GM23338 (cell line): ENCODE measurements at regions not wholly inside any gene's neighbourhood (a gene's known extent, or its start where the extent isn't known, plus 50 kb on each side); places are given as distances from the start of the nearest gene placed in this dataset.

Experiments used
- ATAC-seq: fragments of 200-7000 bp; cut with Tn5 transposase; 3 replicates; pipeline ENCODE4 v1.9.1; 2020
- DNase-seq: peaks from one replicate; pipeline ENCODE4 v3.0.0-alpha.2; 2015; ENCODE audit warnings: low spot score
- H2AFZ ChIP-seq: fragments of 200-600 bp; sonication (generic); 2 replicates; pipeline ENCODE4 v1.8.0; 2016; ENCODE audit warnings: antibody characterized with exemption, mild to moderate bottlenecking, moderate library complexity
- H3F3A ChIP-seq: fragments of 200-600 bp; sonication (generic); replicated peaks from 2 replicates; pipeline ENCODE4 v1.8.0; 2017; ENCODE audit warnings: antibody characterized with exemption, mixed run types, low read depth
- H3K27ac ChIP-seq: fragments of 200-600 bp; sonication (generic); 2 replicates; pipeline ENCODE4 v1.6.1; 2016; ENCODE audit warnings: low read depth
- H3K27me3 ChIP-seq: fragments of 200-600 bp; sonication (generic); 2 replicates; pipeline ENCODE4 v1.8.0; 2016; ENCODE audit warnings: mild to moderate bottlenecking, mixed run types, moderate library complexity; ENCODE audit not compliant: insufficient read depth
- H3K36me3 ChIP-seq: fragments of 200-600 bp; sonication (generic); 2 replicates; pipeline ENCODE4 v1.8.0; 2016; ENCODE audit warnings: mild to moderate bottlenecking; ENCODE audit not compliant: insufficient read depth
- H3K4me1 ChIP-seq: fragments of 200-600 bp; sonication (generic); 2 replicates; pipeline ENCODE4 v1.8.0; 2016; ENCODE audit warnings: mild to moderate bottlenecking, moderate library complexity; ENCODE audit not compliant: insufficient read depth
- H3K4me2 ChIP-seq: fragments of 200-600 bp; sonication (generic); 2 replicates; pipeline ENCODE4 v1.7.1; 2017; ENCODE audit warnings: mixed run types
- H3K4me3 ChIP-seq: fragments of 200-600 bp; sonication (generic); 2 replicates; pipeline ENCODE4 v1.6.1; 2016; ENCODE audit warnings: mixed run types
- H3K79me2 ChIP-seq: fragments of 200-600 bp; sonication (generic); replicated peaks from 2 replicates; pipeline ENCODE4 v1.8.0; 2017; ENCODE audit warnings: mild to moderate bottlenecking; ENCODE audit not compliant: insufficient read depth
- H3K9me2 ChIP-seq: fragments of 200-600 bp; sonication (generic); 2 replicates; pipeline ENCODE4 v1.8.0; 2017; ENCODE audit not compliant: insufficient read depth
- H4K20me1 ChIP-seq: fragments of 200-600 bp; sonication (generic); replicated peaks from 2 replicates; pipeline ENCODE4 v1.8.0; 2017; ENCODE audit warnings: mild to moderate bottlenecking; ENCODE audit not compliant: insufficient read depth
- H3K27ac Mint-ChIP-seq: 2 replicates; pipeline ENCODE4 v1.8.0; 2020; ENCODE audit warnings: inconsistent platforms, mild to moderate bottlenecking, moderate library complexity, mixed read lengths
- H3K27me3 Mint-ChIP-seq: 3 replicates; pipeline ENCODE4 v1.8.0; 2022; ENCODE audit warnings: low read depth, mild to moderate bottlenecking, moderate library complexity, mixed read lengths, inconsistent platforms; ENCODE audit not compliant: insufficient read depth, poor library complexity
- H3K36me3 Mint-ChIP-seq: 3 replicates; pipeline ENCODE4 v1.8.0; 2021; ENCODE audit warnings: low read depth, mild to moderate bottlenecking, inconsistent platforms, moderate library complexity, mixed read lengths
- H3K4me1 Mint-ChIP-seq: 3 replicates; pipeline ENCODE4 v1.8.0; 2020; ENCODE audit warnings: mild to moderate bottlenecking, inconsistent platforms, mixed read lengths
- H3K4me3 Mint-ChIP-seq: 3 replicates; pipeline ENCODE4 v1.8.0; 2021; ENCODE audit warnings: moderate library complexity, mild to moderate bottlenecking, inconsistent platforms, mixed read lengths
- H3K9me3 Mint-ChIP-seq: 3 replicates; pipeline ENCODE4 v1.8.0; 2020; ENCODE audit warnings: moderate library complexity, mild to moderate bottlenecking, inconsistent platforms, mixed read lengths
- CREB1 ChIP-seq: fragments of 250-450 bp; sonication (Bioruptor Pico); IDR thresholded peaks from 2 replicates; pipeline ENCODE4 v1.5.0; 2020; ENCODE audit warnings: low read depth, mild to moderate bottlenecking, moderate library complexity
- POLR2AphosphoS5 ChIP-seq: IDR thresholded peaks from 2 replicates; pipeline ENCODE4 v1.6.1; 2016; ENCODE audit warnings: antibody characterized with exemption, low read depth
- ZNF114 ChIP-seq: fragments of 250-450 bp; sonication (Bioruptor Pico); IDR thresholded peaks from 2 replicates; pipeline ENCODE4 v1.5.0; 2020; ENCODE audit warnings: mild to moderate bottlenecking, moderate library complexity
- TF ChIP-seq, protein P1 (sequence below): fragments of 250-450 bp; sonication (Bioruptor Pico); IDR thresholded peaks from 2 replicates; pipeline ENCODE4 v1.5.0; 2020; ENCODE audit warnings: mild to moderate bottlenecking, moderate library complexity

DNA sequence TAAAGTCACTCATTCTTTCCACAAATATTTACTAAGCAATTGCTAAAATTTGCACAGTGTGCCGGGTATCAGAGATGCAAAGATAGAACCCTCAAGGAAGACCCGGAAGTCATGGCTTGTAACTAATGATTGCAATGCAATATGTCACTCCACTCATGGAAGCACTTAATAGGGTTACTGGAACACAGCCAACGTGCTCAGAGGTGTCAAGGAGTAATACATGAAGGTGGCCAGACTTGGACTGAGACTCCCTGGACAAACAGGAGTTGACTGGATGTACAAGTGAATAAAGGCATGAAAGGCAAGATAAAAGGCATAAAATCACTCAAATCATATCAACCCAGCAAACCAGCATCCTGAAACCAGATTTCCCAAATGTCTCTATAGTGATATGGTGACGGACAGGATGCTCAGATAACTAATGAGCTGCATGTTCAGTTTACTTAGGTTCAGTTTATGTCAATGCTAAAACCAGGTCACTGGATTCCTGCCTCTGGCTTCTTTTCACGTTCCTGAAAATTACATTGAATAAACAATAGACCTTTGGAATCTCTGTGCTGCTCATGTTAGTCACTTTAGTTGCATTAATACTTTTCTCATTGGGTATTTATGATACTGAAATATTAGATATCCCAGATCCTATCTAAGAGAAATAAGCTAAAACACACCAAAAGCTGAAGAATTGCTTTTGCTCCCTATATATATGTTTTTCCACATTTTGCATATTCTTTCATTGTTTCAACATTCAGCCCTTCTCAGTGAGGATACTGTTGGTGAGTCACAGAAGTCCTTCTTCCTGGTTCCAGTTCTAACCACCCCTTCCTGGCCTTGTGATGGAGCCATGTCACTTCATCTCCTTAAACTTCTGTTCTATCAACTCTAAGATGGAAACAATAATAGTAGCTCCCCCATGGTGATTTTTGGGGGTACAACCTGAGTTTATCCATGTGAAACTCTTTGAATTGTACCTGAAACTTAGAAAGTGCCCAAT lies 688.9 kb upstream of the ID2 start:
- peaks cover 33% of the 10 kb centered on the region; the same call in 1 of the 2 replicates for H3K9me2 ChIP-seq
- H3K4me2 ChIP-seq, result no peak overlapping the region
- TF ChIP-seq, protein P1, sequence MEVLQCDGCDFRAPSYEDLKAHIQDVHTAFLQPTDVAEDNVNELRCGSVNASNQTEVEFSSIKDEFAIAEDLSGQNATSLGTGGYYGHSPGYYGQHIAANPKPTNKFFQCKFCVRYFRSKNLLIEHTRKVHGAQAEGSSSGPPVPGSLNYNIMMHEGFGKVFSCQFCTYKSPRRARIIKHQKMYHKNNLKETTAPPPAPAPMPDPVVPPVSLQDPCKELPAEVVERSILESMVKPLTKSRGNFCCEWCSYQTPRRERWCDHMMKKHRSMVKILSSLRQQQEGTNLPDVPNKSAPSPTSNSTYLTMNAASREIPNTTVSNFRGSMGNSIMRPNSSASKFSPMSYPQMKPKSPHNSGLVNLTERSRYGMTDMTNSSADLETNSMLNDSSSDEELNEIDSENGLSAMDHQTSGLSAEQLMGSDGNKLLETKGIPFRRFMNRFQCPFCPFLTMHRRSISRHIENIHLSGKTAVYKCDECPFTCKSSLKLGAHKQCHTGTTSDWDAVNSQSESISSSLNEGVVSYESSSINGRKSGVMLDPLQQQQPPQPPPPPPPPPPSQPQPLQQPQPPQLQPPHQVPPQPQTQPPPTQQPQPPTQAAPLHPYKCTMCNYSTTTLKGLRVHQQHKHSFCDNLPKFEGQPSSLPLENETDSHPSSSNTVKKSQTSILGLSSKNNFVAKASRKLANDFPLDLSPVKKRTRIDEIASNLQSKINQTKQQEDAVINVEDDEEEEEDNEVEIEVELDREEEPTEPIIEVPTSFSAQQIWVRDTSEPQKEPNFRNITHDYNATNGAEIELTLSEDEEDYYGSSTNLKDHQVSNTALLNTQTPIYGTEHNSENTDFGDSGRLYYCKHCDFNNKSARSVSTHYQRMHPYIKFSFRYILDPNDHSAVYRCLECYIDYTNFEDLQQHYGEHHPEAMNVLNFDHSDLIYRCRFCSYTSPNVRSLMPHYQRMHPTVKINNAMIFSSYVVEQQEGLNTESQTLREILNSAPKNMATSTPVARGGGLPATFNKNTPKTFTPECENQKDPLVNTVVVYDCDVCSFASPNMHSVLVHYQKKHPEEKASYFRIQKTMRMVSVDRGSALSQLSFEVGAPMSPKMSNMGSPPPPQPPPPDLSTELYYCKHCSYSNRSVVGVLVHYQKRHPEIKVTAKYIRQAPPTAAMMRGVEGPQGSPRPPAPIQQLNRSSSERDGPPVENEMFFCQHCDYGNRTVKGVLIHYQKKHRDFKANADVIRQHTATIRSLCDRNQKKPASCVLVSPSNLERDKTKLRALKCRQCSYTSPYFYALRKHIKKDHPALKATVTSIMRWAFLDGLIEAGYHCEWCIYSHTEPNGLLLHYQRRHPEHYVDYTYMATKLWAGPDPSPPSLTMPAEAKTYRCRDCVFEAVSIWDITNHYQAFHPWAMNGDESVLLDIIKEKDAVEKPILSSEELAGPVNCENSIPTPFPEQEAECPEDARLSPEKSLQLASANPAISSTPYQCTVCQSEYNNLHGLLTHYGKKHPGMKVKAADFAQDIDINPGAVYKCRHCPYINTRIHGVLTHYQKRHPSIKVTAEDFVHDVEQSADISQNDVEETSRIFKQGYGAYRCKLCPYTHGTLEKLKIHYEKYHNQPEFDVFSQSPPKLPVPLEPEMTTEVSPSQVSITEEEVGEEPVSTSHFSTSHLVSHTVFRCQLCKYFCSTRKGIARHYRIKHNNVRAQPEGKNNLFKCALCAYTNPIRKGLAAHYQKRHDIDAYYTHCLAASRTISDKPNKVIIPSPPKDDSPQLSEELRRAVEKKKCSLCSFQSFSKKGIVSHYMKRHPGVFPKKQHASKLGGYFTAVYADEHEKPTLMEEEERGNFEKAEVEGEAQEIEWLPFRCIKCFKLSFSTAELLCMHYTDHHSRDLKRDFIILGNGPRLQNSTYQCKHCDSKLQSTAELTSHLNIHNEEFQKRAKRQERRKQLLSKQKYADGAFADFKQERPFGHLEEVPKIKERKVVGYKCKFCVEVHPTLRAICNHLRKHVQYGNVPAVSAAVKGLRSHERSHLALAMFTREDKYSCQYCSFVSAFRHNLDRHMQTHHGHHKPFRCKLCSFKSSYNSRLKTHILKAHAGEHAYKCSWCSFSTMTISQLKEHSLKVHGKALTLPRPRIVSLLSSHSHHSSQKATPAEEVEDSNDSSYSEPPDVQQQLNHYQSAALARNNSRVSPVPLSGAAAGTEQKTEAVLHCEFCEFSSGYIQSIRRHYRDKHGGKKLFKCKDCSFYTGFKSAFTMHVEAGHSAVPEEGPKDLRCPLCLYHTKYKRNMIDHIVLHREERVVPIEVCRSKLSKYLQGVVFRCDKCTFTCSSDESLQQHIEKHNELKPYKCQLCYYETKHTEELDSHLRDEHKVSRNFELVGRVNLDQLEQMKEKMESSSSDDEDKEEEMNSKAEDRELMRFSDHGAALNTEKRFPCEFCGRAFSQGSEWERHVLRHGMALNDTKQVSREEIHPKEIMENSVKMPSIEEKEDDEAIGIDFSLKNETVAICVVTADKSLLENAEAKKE, result no peak
- no peak for TF ChIP-seq CREB1 (CRISPR knock-in tag)
- TF ChIP-seq POLR2AphosphoS5, result no peak
- TF ChIP-seq ZNF114 (CRISPR knock-in tag), result no peak
- no peaks in the 10 kb centered on the region for H3F3A ChIP-seq
- ATAC-seq (no peak), DNase-seq (no peak)
- peaks cover 3% of the 10 kb centered on the region for H3K27me3 Mint-ChIP-seq
- no peak overlapping the region for H2AFZ ChIP-seq
- H3K4me1 ChIP-seq, result no peaks in the 10 kb centered on the region
- no peaks in the 10 kb centered on the region for H3K9me3 Mint-ChIP-seq
- H3K36me3 ChIP-seq, result no peaks in the 10 kb centered on the region; the same call in 1 of the 2 replicates
- no peaks in the 10 kb centered on the region for H3K79me2 ChIP-seq
- peaks cover 3% of the 10 kb centered on the region for H3K4me1 Mint-ChIP-seq
- H3K4me3 ChIP-seq, result no peak overlapping the region
- H3K27ac Mint-ChIP-seq, result no peak overlapping the region
- H3K4me3 Mint-ChIP-seq, result no peak overlapping the region
- no peaks in the 10 kb centered on the region for H3K27me3 ChIP-seq
- no peaks in the 10 kb centered on the region for H4K20me1 ChIP-seq
- no peak overlapping the region for H3K27ac ChIP-seq
- H3K36me3 Mint-ChIP-seq, result no peaks in the 10 kb centered on the region
